Left colon (tissue), 2 donors: ENCODE measurements at regions not wholly inside any gene's neighbourhood (a gene's known extent, or its start where the extent isn't known, plus 50 kb on each side); places are given as distances from the start of the nearest gene placed in this dataset.
"Not testable (repeated sequence)": the region's sequence is repeated elsewhere in the genome, so short reads cannot be mapped to it uniquely, and the experiment has no call there.

Experiments
- ATAC-seq: fragments of 200-7000 bp; cut with Tn5 transposase; one replicate; pipeline ENCODE4 v1.9.1; 2020; ENCODE audit warnings: mild to moderate bottlenecking, moderate library complexity
- DNase-seq, 2 donors: peaks; one replicate each; pipeline ENCODE4 v3.0.0-alpha.2; 2020
- intact Hi-C, 2 donors: fragments of 100-400 bp; cut with DNase I in 1 of 2; cut with micrococcal nuclease in 1 of 2; formaldehyde crosslinking; loops; one replicate each; pipeline versions ENCODE4 v1.11.2 to v1.14.0; 2022; cut with DNase I, micrococcal nuclease
- donor health status: DM: no; HTN: no; CAD: no.
- donor health status: DM: yes; HTN: yes; CAD: no.

GRCh38 chr1:30133414-30134055, 589.9 kb downstream of the MATN1 start:
- ATAC-seq, result no peak
- DNase-seq, result no peak
- intact Hi-C loops, result no loop called here

GRCh38 chr1:30132602-30133286, 590.6 kb downstream of the MATN1 start:
- DNase-seq, result no peak
- ATAC-seq, result no peak
- intact Hi-C loops, result no loop called here

- DNase-seq, intact Hi-C loops, ATAC-seq: not testable (repeated sequence)
These were observed 592.8 kb downstream of the MATN1 start for GRCh38 chr1:30130566-30130965.

DNA sequence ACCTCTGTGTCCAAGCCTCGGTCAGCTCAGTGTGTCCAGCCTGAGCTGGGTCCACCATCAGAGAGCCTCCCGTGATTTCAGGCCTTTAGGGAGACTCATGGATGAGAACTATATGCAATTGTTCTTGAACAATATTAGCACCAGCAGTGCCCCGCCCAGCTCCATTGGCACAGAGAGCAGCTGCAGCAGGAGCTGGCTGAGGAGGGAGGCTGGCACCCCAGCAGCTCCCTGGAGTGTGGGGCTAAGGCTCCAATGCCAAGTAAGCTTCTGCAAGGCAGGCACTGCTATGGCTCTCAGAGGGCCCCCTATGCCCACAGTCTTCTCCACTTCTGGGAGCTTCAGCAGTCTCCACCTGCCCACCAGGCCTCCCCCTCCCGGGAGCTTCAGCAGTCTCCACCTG, 593.3 kb downstream of the MATN1 start:
- no peak for ATAC-seq
- no peak for DNase-seq
- intact Hi-C loops, result no loop called here

- ATAC-seq, result no peak
- no peak for DNase-seq
- intact Hi-C loops, result no loop called here
These were observed 593.8 kb downstream of the MATN1 start for GRCh38 chr1:30129421-30130055.

DNA sequence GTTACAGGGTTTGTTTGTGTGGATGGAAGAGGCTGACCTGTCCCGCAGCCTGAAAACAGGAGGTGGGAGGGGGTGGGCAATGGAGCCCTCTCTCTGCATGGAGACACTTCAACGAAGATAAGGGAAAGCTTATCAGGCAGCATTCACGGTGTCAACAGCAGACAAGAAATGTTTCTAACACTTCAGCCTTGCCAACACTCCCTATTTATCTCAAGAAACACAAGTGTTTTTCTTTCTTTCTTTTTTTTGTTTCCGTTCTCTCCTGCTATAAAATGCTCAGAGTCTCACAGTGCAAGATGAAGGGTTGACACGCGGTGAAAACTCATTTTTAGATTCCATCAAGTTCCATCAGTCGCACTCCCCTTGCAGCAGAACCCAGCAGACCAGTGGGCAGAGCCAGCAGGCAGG, 594.4 kb downstream of the MATN1 start:
- DNase-seq (no peak), ATAC-seq (no peak)
- intact Hi-C loops, result no loop called here

DNA sequence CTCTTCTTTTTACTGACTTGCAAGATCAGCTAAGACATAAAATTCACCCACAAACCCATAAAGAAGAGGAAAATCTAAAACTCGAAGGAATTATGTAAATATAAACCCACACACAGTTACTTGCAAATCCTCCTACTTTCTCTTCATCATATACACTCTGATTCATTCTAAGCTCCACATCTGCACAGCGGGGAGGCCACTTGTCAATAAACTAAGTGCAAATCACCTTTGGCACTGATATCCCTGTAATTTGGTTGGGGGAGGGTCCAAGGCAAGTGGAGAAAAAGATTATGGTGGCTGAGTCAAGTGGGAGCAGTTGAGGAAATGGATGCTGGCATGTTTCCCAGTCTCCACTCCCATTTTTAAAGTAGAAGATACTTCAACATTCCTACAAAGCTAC, 596.5 kb downstream of the MATN1 start:
- ATAC-seq, result peak; percentile 48
- DNase-seq, result no peak
- intact Hi-C loops, result no loop called here

- intact Hi-C loops, result no loop called here
- ATAC-seq, result no peak
- DNase-seq, result no peak
These were observed 597.6 kb downstream of the MATN1 start for GRCh38 chr1:30125821-30126170.

DNA sequence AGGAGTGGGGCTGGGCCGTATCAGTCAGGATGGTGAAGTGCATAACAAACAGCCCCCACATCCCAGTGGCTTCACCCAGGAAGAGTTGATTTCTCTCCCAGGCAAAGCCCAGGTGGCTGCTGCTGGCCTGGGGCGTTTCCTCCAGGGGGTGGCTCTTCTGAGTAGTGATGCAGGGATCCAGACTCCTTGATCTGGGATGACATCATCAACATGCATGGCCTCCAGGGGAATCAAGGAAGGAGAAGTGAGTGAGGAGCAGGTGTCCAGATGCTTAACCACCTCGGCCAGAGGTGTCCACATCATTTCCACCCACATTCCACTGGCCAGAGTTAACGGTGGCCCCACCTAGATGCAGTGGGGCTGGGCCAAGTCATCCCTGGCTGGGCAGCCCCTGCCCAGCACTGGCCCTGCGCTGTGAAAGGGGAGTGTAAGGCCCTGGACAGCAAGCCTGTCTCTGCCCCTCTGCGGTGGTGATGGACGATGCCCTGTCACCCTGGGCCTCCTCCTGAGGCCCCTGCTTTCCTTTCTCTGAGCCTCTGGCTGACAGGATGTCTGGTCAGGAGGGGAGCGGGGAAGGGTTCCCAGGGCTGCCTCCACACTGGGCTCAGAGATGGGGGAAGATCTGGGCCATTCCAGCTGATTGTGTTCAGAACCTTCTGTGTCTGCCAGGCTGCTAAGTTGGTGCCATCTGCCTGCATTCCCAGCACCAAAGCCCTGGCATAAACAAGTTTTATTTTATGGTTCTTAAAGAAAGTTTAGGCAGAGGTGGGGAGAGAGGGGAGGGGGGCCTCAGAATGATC, 598.2 kb downstream of the MATN1 start:
- DNase-seq (no peak), ATAC-seq (no peak)
- intact Hi-C loops, result no loop called here

DNA sequence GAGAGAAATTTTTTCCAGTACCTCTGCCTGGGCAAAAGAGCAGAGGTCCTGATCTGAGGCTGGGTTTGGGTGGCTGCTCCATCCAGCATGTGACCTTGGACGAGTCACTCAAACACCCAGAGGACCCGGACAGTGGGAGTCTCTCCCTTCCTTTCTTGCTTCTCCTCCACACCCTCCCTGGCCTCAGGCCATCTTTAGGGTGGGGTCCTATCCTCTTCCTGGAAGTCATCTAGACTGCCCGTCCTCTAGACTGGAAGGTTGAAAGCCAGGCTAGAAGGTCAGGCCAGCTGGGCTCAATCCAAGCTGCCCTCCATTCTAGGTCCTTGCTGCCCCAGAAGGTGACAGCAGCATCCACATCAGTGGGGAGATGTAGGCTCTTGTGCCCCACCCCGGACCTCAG, 599.5 kb downstream of the MATN1 start:
- ATAC-seq, result no peak
- no peak for DNase-seq
- intact Hi-C loops, result no loop called here

DNA sequence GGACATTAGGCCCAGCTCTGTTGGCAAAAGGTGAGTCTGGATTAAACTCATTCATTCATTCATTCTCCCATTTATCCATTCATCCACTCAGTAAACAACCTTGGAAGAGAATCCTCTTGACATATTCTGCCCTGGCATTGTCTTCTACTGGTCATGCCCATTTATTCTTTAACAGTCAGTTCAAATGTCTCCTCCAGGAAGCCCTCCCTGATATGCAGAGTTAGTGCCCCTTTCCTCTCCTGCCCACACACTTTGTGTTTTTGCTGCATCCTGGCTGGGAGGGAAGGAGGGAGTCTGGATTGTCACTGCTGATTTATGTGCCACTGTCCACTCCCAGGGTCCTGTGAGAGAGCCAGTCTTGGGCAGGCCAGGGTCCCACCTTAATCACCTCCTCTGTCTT, 600.3 kb downstream of the MATN1 start:
- ATAC-seq (no peak), DNase-seq (no peak)
- intact Hi-C loops, result no loop called here

- ATAC-seq (no peak), DNase-seq (no peak)
- intact Hi-C loops, result no loop called here
These were observed 603.0 kb downstream of the MATN1 start for GRCh38 chr1:30120245-30121000.

DNA sequence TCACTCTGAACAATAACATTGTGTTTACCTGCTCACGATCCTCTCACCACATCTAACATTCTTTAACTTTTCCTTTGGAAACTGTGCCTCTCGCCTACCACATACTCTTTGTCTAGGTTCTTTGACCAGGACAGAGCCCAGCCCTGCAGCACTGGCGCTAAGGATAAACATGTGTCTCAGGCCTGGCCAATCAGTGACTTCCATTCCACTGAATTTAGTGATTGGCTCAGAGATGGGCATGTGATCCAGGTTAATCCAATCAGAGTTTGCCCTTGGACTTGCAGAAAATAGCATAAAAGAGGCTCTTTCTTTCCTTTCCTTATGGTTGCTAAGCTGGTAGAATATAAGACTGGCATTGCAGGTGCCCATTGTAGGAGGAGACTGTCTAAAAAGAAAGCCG, 605.7 kb downstream of the MATN1 start:
- intact Hi-C loops, result no loop called here
- ATAC-seq (no peak), DNase-seq (no peak)

GRCh38 chr1:30111431-30111830, 612.0 kb downstream of the MATN1 start:
- intact Hi-C loops, result loop anchor here in 1 of 2 donors (5.0 kb wide), 1 partner anchor 319 kb away; no protein-coding TSS in a partner anchor
- ATAC-seq (peak; percentile 83), DNase-seq (peak in 1 of 2 donors; percentile 62)

GRCh38 chr1:30110846-30111245, 612.5 kb downstream of the MATN1 start:
- DNase-seq (no peak), ATAC-seq (no peak)
- intact Hi-C loops, result loop anchor here in 1 of 2 donors (5.0 kb wide), 1 partner anchor 319 kb away; no protein-coding TSS in a partner anchor

DNA sequence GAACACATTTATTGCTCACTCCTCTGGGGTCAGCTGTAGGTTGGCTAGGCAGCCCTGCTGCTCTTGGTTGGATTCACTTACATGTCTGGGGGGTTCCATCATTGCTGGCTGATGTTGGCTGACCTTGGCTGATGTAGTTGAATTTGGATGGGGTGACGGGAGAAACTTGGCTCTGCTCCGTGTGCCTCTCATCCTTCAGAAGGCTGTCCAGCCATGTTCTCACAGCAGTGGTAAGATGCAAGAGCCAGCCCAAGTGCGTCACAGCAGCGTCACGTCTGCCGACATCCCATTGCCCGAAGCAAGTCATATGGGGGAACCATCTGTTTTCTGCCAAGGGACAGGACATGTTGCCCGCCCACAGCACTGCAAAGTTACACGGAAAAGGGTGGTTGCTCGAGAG, 613.5 kb downstream of the MATN1 start:
- ATAC-seq (peak; percentile 58), DNase-seq (peak in 1 of 2 donors; percentile 44)
- intact Hi-C loops, result loop anchor here (5.0 to 10.0 kb wide), 2 partner anchors 318 to 875 kb away; partner anchors contain the start of genes MECR (in 1 of the 2) and PTPRU (in 1 of the 2)

DNA sequence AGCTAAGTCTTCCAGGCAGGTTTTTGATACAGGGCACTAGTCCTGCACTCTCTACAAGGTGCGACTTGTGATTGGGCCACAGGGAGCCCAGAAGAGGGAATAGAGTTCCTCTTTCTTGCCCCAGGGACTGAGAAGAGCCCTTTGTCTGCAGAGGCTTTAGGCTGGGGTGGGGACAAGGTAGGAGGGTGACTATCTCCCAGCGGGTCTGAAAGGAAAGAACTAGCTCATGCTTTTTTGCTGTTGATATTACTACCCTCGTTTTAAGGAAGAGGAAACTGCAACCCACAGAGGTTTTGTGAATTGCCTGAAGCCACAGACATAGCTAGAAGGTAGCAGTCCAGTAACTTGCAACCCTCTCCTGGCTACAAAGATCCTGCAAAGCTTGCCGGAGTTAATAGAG, 615.2 kb downstream of the MATN1 start:
- ATAC-seq, result no peak

DNA sequence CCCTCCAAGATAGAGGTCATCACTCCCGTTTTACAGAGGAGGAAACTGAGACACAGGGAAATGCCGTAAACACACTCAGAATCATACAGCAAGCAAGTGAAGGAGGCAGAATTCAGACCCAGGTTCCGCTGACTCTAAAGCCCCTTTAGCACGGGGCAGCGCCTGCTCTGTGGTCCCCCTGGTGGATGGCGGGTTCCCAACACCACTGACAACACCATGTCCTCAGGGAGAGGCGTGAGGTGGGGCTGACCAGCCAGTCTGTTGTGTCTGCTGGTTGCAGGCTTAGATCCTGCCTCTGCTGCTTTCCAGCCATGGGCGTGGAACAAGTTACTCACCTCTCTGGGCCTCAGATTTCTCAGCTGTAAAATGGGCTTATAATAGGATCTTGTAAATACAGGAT, 617.3 kb downstream of the MATN1 start:
- DNase-seq, result peak in 1 of 2 donors; percentile 35
- intact Hi-C loops, result loop anchor here in 1 of 2 donors (10.0 kb wide), 1 partner anchor 871 kb away; the partner anchor contains the start of genes MECR and PTPRU
- peak; percentile 67 for ATAC-seq

More for the DNA sequence above, 615.2 kb downstream of the MATN1 start:
- no peak for DNase-seq
- intact Hi-C loops, result loop anchor here in 1 of 2 donors (10.0 kb wide), 1 partner anchor 873 kb away; the partner anchor contains the start of genes MECR and PTPRU
